ENCODE measurements at regions not wholly inside any gene's neighbourhood (a gene's known extent, or its start where the extent isn't known, plus 50 kb on each side); places are given as distances from the start of the nearest gene placed in this dataset.
A peak's percentile ranks its signal among the peaks of the same experiment; 100 is the strongest.

DNA sequence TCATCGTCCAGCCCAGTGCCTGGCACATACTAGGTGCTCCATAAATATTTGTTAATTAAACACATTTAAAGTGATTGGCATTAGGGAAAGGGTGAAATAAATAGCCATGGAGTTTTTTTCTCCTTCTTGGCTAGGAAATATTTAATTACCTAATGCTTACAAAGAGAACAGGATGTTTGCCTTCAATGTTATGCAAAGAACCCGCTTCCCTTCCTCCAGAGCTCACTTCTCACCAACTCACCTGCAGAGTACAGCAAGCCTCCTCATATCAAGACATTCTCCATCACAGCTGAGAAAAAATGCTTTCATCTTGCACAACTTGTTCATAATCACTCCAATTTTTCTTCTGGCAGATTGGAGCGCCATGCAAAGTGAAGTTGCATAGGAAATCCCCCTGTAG, 161.7 kb upstream of the STK32A start:
- Histone ChIP-seq H3K9me3 (ENCODE audit: control insufficient read depth, insufficient read depth, low read length) (no peaks in the 10 kb centered on the region), H3K4me3 (ENCODE audit: low read length) (no peak overlapping the region), H3K4me1 (ENCODE audit: control insufficient read depth, insufficient read depth, low read length) (peaks cover 6% of the 10 kb centered on the region; the same call in 1 of the 2 replicates), H3K36me3 (ENCODE audit: control insufficient read depth, insufficient read depth, low read length) (no peaks in the 10 kb centered on the region), H3K27ac (ENCODE audit: low read length) (no peak overlapping the region), H3K27me3 (ENCODE audit: control insufficient read depth, insufficient read depth, low read length) (no peaks in the 10 kb centered on the region)
- WGBS (ENCODE audit: insufficient coverage, insufficient read length): no CpG with 5 or more reads among the region's 3 CpGs
- DNase-seq (ENCODE audit: low read depth, low spot score): peak; percentile 5

- Histone ChIP-seq H3K36me3 (ENCODE audit: control insufficient read depth, insufficient read depth, low read length) (no peaks in the 10 kb centered on the region), H3K27ac (ENCODE audit: low read length) (no peak overlapping the region), H3K9me3 (ENCODE audit: control insufficient read depth, insufficient read depth, low read length) (no peaks in the 10 kb centered on the region), H3K4me1 (ENCODE audit: control insufficient read depth, insufficient read depth, low read length) (peaks cover 6% of the 10 kb centered on the region; the same call in 1 of the 2 replicates), H3K27me3 (ENCODE audit: control insufficient read depth, insufficient read depth, low read length) (no peaks in the 10 kb centered on the region), H3K4me3 (ENCODE audit: low read length) (no peak overlapping the region)
- DNase-seq (ENCODE audit: low read depth, low spot score): no peak
- no CpG with 5 or more reads among the region's 1 CpG for WGBS (ENCODE audit: insufficient coverage, insufficient read length)
Measured at GRCh38 chr5:147075187-147075586, 159.6 kb upstream of the STK32A start.

GRCh38 chr5:147080391-147080790, 154.4 kb upstream of the STK32A start:
- no peaks in the 10 kb centered on the region for H3K36me3 ChIP-seq (ENCODE audit: control insufficient read depth, insufficient read depth, low read length)
- WGBS (ENCODE audit: insufficient coverage, insufficient read length): no CpG with 5 or more reads among the region's 3 CpGs
- no peak overlapping the region for H3K27ac ChIP-seq (ENCODE audit: low read length)
- no peak overlapping the region for H3K4me3 ChIP-seq (ENCODE audit: low read length)
- DNase-seq (ENCODE audit: low read depth, low spot score): no peak
- H3K4me1 ChIP-seq (ENCODE audit: control insufficient read depth, insufficient read depth, low read length): no peaks in the 10 kb centered on the region
- H3K9me3 ChIP-seq (ENCODE audit: control insufficient read depth, insufficient read depth, low read length): no peaks in the 10 kb centered on the region
- no peaks in the 10 kb centered on the region for H3K27me3 ChIP-seq (ENCODE audit: control insufficient read depth, insufficient read depth, low read length)

DNA sequence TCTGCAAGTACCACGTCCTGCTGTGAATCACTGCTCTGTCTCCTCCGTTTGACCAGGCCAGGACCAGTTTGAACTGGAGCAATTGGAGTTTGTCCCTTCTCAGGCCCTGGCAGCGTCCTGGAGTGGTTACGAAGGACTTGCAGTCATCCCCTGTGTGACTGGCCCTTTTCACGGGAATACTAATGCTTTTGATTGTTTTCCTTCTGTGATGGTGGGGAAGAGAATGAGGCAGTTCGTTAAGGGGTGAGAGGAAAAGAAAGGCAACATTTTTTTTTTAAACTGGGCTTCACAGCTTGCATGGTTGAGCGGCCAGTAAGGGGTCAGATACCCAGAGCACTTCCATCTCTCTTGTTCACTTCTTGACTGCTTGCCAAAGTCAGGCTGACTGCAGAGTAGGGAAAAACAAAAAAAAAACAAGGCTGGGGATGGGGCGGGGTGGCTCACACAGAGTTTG, 153.5 kb upstream of the STK32A start:
- Histone ChIP-seq H3K9me3 (ENCODE audit: control insufficient read depth, insufficient read depth, low read length) (no peaks in the 10 kb centered on the region), H3K36me3 (ENCODE audit: control insufficient read depth, insufficient read depth, low read length) (no peaks in the 10 kb centered on the region), H3K4me1 (ENCODE audit: control insufficient read depth, insufficient read depth, low read length) (no peaks in the 10 kb centered on the region), H3K27ac (ENCODE audit: low read length) (no peak overlapping the region), H3K4me3 (ENCODE audit: low read length) (no peak overlapping the region), H3K27me3 (ENCODE audit: control insufficient read depth, insufficient read depth, low read length) (no peaks in the 10 kb centered on the region)
- no peak for DNase-seq (ENCODE audit: low read depth, low spot score)
- no CpG with 5 or more reads among the region's 8 CpGs for WGBS (ENCODE audit: insufficient coverage, insufficient read length)

DNA sequence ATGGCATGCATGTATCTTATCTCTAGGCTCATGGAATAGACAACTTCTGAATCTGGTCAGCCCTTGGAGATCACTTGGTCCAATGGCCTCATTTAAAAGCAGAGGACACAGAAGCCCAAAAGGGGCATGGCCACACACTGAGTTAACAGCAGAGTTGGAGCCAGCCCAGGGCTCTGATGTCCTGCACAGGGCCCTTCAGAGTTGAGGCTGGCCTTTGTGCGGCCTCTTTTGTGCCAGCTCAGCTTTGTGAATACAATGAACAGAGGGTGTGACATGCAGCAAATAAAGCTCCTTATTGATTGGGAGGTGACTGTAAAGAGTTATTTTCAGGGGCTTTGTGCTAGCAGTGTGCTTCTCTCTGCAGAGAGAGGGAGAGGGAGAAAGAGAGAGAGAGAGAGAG, 150.1 kb upstream of the STK32A start:
- Histone ChIP-seq H3K9me3 (ENCODE audit: control insufficient read depth, insufficient read depth, low read length) (no peaks in the 10 kb centered on the region), H3K27me3 (ENCODE audit: control insufficient read depth, insufficient read depth, low read length) (no peaks in the 10 kb centered on the region), H3K4me1 (ENCODE audit: control insufficient read depth, insufficient read depth, low read length) (no peaks in the 10 kb centered on the region), H3K4me3 (ENCODE audit: low read length) (no peak overlapping the region), H3K36me3 (ENCODE audit: control insufficient read depth, insufficient read depth, low read length) (no peaks in the 10 kb centered on the region), H3K27ac (ENCODE audit: low read length) (no peak overlapping the region)
- no peak for DNase-seq (ENCODE audit: low read depth, low spot score)
- no CpG with 5 or more reads among the region's 1 CpG for WGBS (ENCODE audit: insufficient coverage, insufficient read length)

GRCh38 chr5:147085409-147085808, 149.4 kb upstream of the STK32A start:
- Histone ChIP-seq H3K27ac (ENCODE audit: low read length) (no peak overlapping the region), H3K9me3 (ENCODE audit: control insufficient read depth, insufficient read depth, low read length) (no peaks in the 10 kb centered on the region), H3K4me1 (ENCODE audit: control insufficient read depth, insufficient read depth, low read length) (no peaks in the 10 kb centered on the region), H3K4me3 (ENCODE audit: low read length) (no peak overlapping the region), H3K36me3 (ENCODE audit: control insufficient read depth, insufficient read depth, low read length) (no peaks in the 10 kb centered on the region), H3K27me3 (ENCODE audit: control insufficient read depth, insufficient read depth, low read length) (no peaks in the 10 kb centered on the region)
- WGBS (ENCODE audit: insufficient coverage, insufficient read length): no CpG with 5 or more reads among the region's 7 CpGs
- no peak for DNase-seq (ENCODE audit: low read depth, low spot score)

- Histone ChIP-seq H3K36me3 (ENCODE audit: control insufficient read depth, insufficient read depth, low read length) (no peaks in the 10 kb centered on the region), H3K27ac (ENCODE audit: low read length) (no peak overlapping the region), H3K4me3 (ENCODE audit: low read length) (no peak overlapping the region), H3K4me1 (ENCODE audit: control insufficient read depth, insufficient read depth, low read length) (no peaks in the 10 kb centered on the region), H3K27me3 (ENCODE audit: control insufficient read depth, insufficient read depth, low read length) (no peaks in the 10 kb centered on the region), H3K9me3 (ENCODE audit: control insufficient read depth, insufficient read depth, low read length) (no peaks in the 10 kb centered on the region)
- DNase-seq (ENCODE audit: low read depth, low spot score): no peak
- no CpG with 5 or more reads among the region's 2 CpGs for WGBS (ENCODE audit: insufficient coverage, insufficient read length)
Measured at GRCh38 chr5:147092044-147092443, 142.8 kb upstream of the STK32A start.

DNA sequence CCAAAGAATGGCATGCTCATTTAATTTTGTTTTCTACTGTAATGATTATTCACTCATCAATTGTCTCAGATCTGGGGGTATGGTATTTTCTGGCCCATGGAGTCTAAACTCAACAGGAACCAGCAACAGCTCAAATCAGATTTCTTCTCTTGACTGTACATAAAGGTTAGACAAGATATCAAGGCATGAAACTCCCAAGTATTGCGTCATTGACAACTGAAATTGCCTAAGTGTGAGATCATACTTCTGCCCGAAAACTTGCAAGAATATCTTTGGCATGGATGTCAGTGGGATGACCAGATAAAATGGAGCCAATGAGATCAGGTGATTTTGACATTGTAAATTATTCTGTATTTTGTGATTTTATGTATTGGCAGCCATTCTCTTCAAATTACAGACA, 141.7 kb upstream of the STK32A start:
- Histone ChIP-seq H3K9me3 (ENCODE audit: control insufficient read depth, insufficient read depth, low read length) (no peaks in the 10 kb centered on the region), H3K27me3 (ENCODE audit: control insufficient read depth, insufficient read depth, low read length) (no peaks in the 10 kb centered on the region), H3K27ac (ENCODE audit: low read length) (no peak overlapping the region), H3K4me1 (ENCODE audit: control insufficient read depth, insufficient read depth, low read length) (no peaks in the 10 kb centered on the region), H3K4me3 (ENCODE audit: low read length) (no peak overlapping the region), H3K36me3 (ENCODE audit: control insufficient read depth, insufficient read depth, low read length) (no peaks in the 10 kb centered on the region)
- no CpG with 5 or more reads among the region's 2 CpGs for WGBS (ENCODE audit: insufficient coverage, insufficient read length)
- DNase-seq (ENCODE audit: low read depth, low spot score): no peak

DNA sequence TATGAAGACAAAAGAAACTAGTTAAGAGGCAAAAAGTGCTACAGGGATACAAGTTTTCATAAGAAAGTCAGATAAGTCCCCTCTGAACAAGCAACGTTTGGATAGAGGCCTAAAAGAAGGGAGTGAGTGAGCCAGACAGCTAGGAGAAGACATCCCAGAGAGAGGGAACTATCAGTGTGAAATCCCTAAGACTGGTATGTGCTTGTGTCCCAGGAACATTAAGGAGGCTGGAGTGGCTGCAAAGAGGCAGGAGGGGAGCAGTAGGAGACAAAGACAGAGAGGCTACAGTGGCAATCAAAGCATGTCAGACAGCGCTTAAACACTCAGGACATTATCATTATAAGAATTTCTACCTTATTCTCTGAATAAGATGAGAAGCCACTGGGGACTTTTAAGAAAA, 139.1 kb upstream of the STK32A start:
- Histone ChIP-seq H3K27me3 (ENCODE audit: control insufficient read depth, insufficient read depth, low read length) (no peaks in the 10 kb centered on the region), H3K4me1 (ENCODE audit: control insufficient read depth, insufficient read depth, low read length) (no peaks in the 10 kb centered on the region), H3K36me3 (ENCODE audit: control insufficient read depth, insufficient read depth, low read length) (no peaks in the 10 kb centered on the region), H3K4me3 (ENCODE audit: low read length) (no peak overlapping the region), H3K27ac (ENCODE audit: low read length) (no peak overlapping the region), H3K9me3 (ENCODE audit: control insufficient read depth, insufficient read depth, low read length) (no peaks in the 10 kb centered on the region)
- WGBS (ENCODE audit: insufficient coverage, insufficient read length): no CpG with 5 or more reads among the region's 2 CpGs
- DNase-seq (ENCODE audit: low read depth, low spot score): no peak

DNA sequence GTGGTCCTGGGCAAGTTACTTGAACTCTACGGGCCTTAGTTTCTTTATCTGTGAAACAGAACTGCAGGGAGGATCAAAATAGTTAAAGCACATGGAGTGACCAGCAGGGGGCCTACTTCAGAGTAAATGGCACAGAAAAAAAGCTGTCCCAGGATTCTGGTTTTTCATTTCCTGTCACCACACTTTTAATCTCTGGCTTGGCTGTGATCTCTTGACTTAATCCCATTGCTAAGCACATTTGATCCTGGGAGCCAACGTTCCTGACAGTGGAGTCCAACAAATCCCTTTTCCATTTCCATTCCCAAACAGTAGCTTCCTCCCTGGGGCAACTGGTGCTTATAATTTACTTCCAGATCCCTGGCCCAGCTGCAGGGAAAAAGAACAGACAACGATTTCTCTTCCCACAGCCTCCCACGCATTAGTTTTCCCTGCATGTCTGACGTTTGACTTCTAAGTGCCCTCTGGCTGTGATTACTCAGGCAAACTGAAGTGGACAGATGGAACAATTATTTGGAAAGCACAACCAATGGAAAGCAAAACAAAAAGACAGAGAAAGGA, 136.5 kb upstream of the STK32A start:
- no peaks in the 10 kb centered on the region for H3K27me3 ChIP-seq (ENCODE audit: control insufficient read depth, insufficient read depth, low read length)
- no peak overlapping the region for H3K4me3 ChIP-seq (ENCODE audit: low read length)
- peak; percentile 43 for DNase-seq (ENCODE audit: low read depth, low spot score)
- no peaks in the 10 kb centered on the region for H3K4me1 ChIP-seq (ENCODE audit: control insufficient read depth, insufficient read depth, low read length)
- no CpG with 5 or more reads among the region's 5 CpGs for WGBS (ENCODE audit: insufficient coverage, insufficient read length)
- no peaks in the 10 kb centered on the region for H3K36me3 ChIP-seq (ENCODE audit: control insufficient read depth, insufficient read depth, low read length)
- H3K27ac ChIP-seq (ENCODE audit: low read length): no peak overlapping the region
- H3K9me3 ChIP-seq (ENCODE audit: control insufficient read depth, insufficient read depth, low read length): no peaks in the 10 kb centered on the region

DNA sequence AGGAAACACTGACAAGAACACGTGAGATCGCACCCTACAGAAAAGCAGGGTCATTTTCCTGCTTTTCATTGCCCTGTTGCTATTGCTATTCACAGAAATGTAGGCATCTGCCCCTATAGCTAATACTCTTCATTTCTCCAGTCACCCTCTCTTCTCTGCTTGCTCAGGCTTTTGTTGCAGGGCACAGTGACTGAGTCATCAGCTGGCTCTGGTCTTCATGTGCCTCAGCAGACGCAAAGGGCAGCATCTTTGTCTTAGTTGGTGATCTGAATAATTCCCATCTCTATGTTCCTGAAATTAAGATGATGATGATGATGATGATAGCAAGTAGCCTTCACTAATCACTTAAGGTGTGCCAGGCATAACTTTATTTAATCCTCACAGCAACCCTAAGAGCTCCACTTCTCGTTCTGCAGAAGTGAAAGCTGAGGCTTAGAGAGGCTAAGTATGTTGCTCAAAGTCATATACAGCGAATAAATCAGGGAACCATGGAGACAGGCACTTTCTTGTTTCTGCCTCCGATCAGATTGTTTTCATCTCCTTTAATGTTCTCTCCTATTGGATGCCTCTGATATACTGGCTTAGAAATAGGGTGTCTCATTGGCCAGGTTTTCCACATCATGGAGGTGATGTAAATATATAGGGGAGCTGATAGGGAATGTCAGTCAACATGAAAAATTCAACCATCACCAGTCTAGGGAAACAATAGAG, 133.0 kb upstream of the STK32A start:
- no peak overlapping the region for H3K27ac ChIP-seq (ENCODE audit: low read length)
- H3K27me3 ChIP-seq (ENCODE audit: control insufficient read depth, insufficient read depth, low read length): no peaks in the 10 kb centered on the region
- no peaks in the 10 kb centered on the region for H3K4me1 ChIP-seq (ENCODE audit: control insufficient read depth, insufficient read depth, low read length)
- WGBS (ENCODE audit: insufficient coverage, insufficient read length): no CpG with 5 or more reads among the region's 6 CpGs
- no peak overlapping the region for H3K4me3 ChIP-seq (ENCODE audit: low read length)
- no peak for DNase-seq (ENCODE audit: low read depth, low spot score)
- H3K36me3 ChIP-seq (ENCODE audit: control insufficient read depth, insufficient read depth, low read length): no peaks in the 10 kb centered on the region
- no peaks in the 10 kb centered on the region for H3K9me3 ChIP-seq (ENCODE audit: control insufficient read depth, insufficient read depth, low read length)

Measured in iPS DF 6.9 (cell line).